GM19372 (cell line): ENCODE measurements at regions not wholly inside any gene's neighbourhood (a gene's known extent, or its start where the extent isn't known, plus 50 kb on each side); places are given as distances from the start of the nearest gene placed in this dataset.
"Not testable (repeated sequence)": the region's sequence is repeated elsewhere in the genome, so short reads cannot be mapped to it uniquely, and the experiment has no call there.

ENCODE experiments used
- ATAC-seq: cut with Tn5 transposase; IDR thresholded peaks from one replicate; pipeline ENCODE4 v1.9.1; 2021; ENCODE audit warnings: mild to moderate bottlenecking, low read depth, moderate library complexity; ENCODE audit not compliant: unreplicated experiment

DNA sequence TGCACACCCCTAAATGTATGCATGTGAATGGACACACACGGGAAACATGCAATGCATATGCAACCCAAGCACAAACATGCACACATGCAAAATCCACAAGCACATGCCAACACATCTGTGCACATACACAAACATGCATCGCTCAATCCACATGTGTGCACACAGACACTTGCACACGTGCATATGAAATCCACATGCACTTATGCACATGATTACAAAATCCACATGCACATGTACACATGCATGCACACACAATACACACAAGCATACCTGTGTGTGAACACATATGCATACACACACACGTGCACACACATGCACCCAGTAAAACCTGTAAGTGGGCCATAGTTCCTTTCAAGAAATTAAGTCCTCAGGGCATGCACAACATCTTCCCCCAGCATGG is 256.8 kb upstream of the USP9Y start:
- ATAC-seq = no peak

- ATAC-seq = not testable (repeated sequence)
Observed at GRCh38 chrY:12446486-12447265, 254.4 kb upstream of the USP9Y start.

DNA sequence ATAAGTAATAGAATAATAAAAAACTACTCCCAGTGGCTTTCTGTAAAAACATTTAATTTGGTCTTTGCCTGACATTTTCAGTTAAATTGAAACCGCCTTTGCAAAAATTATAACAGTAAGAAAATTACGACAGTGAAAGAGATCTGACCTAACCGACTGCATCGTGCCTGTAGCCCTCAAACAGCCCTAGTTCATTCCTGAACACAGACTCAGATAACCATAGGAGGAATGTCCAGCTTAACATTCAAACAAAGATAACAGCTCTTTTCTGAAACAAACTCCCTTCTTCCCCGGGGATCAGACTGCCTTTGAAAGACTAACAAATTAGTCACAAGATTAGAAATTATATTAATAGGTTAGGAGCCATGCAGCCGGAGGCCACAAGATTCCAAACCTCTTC is 252.5 kb upstream of the USP9Y start:
- ATAC-seq = not testable (repeated sequence)

- ATAC-seq = not testable (repeated sequence)
Observed at GRCh38 chrY:12453318-12453717, 247.7 kb upstream of the USP9Y start.

- ATAC-seq = no peak
Observed at GRCh38 chrY:12459965-12460364, 241.1 kb upstream of the USP9Y start.

DNA sequence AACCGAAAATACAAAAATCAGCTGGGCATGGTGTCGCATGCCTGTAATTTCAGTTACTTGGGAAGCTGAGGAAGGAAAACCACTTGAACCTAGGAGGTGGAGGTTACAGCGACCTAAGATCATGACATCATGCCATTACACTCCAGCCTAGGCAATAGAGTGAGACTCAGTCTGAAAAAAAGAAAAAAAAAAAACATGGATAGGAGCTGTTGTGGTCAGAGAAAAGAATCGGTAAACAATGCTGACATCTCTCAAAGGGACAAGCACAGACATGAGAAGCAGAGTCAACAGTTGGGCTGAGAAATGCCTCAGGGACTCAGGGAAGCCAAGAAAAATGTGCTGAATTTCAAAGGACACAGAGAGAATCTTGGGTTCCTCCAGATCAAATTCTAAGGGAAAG is 236.9 kb upstream of the USP9Y start:
- no peak for ATAC-seq

DNA sequence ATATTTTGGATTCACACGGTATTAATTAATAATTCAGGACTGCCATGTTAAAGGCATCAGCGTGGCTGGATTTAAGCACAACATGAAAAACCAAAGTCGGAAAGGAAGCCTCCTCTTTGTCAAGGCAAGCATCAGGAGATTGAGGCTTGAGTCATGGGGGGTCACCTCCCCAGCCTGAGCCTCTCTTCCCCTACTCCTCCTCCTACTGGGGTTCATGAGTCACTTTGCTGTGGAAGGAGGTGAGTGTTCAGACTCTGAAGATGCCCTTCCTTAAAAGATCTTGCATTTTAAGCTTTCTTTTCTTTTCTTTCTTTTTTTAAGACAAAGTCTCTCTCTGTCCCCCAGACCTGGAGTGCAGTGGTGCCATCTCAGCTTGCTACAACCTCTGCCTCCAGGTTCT is 235.3 kb upstream of the USP9Y start:
- ATAC-seq = no peak

GRCh38 chrY:12469081-12469480 is 231.9 kb upstream of the USP9Y start:
- no peak for ATAC-seq

DNA sequence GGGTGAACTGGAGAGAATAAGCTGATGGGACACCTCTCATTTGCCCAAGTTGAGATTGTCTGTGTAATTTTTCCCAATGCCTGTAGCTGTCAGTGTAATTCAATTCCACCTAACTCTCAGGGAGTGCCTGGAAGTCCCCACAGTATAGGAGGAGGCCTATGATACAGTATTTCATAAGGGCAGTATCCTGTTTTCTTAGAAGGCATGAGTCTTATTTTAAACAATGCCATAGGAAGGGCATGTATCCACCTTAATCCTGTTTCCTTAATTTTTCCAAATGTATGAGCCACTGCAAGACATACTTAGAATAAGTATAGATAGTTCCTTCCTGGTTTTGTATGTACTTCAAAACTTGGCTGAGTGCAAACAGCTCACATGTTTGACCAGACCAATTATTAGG is 226.6 kb upstream of the USP9Y start:
- no peak for ATAC-seq

DNA sequence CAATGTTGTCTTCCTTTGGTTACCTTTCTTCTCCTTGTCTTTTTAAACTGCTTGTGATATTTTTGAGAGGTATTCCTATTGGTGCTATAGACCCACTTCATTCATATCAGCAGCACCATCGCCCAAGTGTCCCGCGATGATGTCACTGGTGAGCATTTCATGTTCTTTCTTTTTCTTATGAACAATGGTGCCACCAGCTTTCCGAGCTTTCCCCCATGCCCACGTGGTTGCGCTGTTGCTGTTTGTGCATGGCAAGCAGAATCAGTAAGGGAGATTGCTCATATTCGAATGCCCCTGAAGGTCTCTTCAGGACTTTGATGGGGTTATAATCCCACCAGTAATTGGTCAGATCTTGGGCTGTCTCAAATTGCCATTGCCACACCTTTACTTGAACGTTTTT is 221.6 kb upstream of the USP9Y start:
- no peak for ATAC-seq

GRCh38 chrY:12483394-12483793 is 217.6 kb upstream of the USP9Y start:
- no peak for ATAC-seq

DNA sequence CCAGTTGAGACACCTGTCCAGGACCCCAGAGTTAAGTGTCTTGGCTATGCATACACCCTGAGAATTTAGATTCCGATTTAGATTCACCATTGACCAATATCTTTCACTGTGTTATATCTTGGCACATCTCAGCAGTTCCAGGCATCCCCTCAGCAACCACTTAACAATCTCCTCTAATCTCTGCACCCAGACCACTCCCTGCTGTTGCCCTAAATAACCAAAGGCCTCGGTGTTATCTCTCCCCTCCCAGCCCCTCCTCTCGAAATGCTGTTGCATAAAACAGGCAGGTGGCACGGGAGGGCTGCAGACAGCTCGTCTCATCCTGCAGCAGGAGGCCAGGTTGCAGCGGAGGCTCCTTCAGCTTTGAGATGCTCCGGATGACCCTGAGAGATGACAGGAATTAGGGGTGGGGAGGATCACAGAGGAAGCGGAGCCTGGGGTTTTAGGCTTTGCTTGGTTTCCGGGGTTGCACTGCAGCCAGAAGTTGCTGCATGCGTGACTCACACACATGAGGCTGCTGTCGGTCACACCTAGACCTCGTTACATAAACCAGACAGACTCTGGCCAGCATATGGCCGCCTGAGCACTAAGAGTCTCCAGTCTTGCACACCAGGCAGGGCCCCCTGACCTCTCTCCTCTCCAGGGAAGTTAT is 210.3 kb upstream of the USP9Y start:
- ATAC-seq = no peak

GRCh38 chrY:12492218-12492617 is 208.8 kb upstream of the USP9Y start:
- ATAC-seq = no peak

DNA sequence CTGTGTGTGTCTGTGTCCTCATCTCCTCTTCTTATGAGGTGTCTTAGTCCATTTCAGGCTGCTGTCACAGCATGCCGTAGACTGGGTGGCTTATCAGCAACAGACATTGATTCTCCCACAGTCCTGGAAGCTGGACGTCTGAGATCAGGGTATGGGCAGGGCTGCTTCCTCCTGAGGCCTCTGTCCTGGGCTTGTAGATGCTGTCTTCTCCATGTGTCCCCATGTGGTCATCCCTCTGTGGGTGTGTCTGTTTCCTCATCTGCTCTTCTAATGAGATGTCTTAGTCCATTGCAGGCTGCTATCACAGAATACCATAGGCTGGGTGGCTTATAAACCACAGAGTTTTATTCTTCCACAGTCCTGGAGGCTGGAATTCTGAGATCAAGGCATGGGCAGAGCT is 205.0 kb upstream of the USP9Y start:
- ATAC-seq = no peak

DNA sequence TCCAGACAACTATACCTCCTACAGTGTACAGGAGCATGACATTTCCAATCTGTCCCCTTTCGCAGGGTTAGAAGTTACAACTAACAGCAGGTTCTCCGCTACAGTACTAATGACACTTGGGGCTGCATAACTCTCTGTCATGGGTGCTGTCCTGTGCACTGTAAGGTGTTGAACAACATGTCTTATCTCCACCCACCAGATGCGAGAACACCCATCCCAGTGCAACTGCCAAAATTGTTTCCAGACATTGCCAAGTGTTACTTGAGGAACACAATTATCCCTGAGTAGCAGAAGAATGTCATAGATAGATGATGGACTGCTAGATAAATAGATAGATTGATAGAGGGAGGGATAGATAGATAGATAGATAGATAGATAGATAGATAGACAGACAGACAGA is 200.9 kb upstream of the USP9Y start:
- no peak for ATAC-seq

DNA sequence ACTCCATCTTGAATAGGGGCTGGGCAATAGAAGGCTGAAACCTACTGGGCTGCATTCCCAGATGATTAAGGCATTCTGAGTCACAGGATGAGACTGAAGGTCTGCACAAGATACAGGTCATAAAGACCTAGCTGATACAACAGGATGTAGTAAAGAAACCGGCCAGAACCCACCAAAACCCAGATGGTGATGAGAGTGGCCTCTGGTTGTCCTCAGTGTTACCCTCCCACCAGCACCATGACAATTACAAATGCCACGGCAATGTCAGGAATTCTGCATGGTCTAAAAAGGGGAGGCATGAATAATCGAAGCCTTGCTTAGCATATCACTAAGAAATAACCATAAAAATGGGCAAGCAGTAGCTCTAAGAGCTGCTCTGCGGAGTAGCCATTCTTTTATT is 197.0 kb upstream of the USP9Y start:
- not testable (repeated sequence) for ATAC-seq

DNA sequence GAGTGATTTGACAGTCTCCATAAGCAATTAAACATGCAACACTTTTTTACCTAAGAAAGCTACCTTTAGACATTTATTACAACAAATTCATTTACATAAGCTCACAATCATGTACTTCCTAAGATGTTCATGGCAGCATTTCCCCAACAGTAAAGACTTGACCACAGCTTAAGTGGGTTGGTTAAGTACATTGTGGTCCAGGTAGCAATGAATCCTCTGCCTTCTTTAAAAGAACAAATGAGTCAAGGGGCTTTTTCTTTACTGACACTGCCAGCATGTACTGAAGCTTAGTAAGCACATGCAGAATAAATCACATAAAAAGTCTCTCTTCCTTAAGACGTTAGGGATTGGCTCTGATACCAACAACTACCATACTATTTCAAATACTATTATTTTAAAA is 183.7 kb upstream of the USP9Y start:
- ATAC-seq = no peak

DNA sequence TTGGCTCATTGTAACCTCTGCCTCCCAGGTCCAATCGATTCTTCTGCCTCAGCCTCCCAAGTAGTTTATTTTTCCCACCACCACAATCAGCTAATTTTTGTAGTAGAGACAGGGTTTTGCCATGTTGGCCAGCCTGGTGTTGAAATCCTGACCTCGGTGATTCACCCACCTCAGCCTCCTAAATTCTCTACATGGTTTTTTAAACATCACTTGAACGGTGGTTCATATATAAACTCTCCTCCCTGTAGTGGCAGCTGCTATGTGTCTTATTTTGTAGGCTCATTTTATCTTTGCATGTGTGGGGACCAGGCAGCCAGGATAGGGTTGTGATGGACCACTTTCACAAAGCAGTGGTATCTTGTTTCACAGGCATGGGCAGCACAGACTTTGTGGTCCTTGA is 175.8 kb upstream of the USP9Y start:
- ATAC-seq = no peak

- no peak for ATAC-seq
Observed at GRCh38 chrY:12526362-12527063, 174.5 kb upstream of the USP9Y start.

- ATAC-seq = no peak
Observed at GRCh38 chrY:12537226-12537854, 163.7 kb upstream of the USP9Y start.

GRCh38 chrY:12546746-12547420 is 154.1 kb upstream of the USP9Y start:
- no peak for ATAC-seq
